Lung (tissue), 11 donors: ENCODE measurements at regions not wholly inside any gene's neighbourhood (a gene's known extent, or its start where the extent isn't known, plus 50 kb on each side); places are given as distances from the start of the nearest gene placed in this dataset.
"Not testable (repeated sequence)": the region's sequence is repeated elsewhere in the genome, so short reads cannot be mapped to it uniquely, and the experiment has no call there.

Experiments
- ATAC-seq: fragments of 200-7000 bp; cut with Tn5 transposase; one replicate; pipeline ENCODE4 v1.9.1; 2020; ENCODE audit warnings: moderate number of reproducible peaks; ENCODE audit not compliant: insufficient read depth, low FRiP score
- DNase-seq, 3 donors: peaks; one replicate each; pipeline ENCODE4 v3.0.0-alpha.2; 2013 to 2017
- H3K27ac ChIP-seq, 2 donors: one replicate each; pipeline ENCODE4 v1.5.1; 2013; ENCODE audit warnings: mild to moderate bottlenecking in 2 of 2, moderate library complexity in 2 of 2, control low read depth in 1 of 2, inconsistent platforms in 1 of 2, low read depth in 1 of 2, low read length in 1 of 2
- H3K27me3 ChIP-seq, 3 donors: one replicate each; pipeline ENCODE4 v1.5.1; 2013; ENCODE audit warnings: low read length in 2 of 3; ENCODE audit not compliant: control insufficient read depth in 3 of 3, insufficient read depth in 3 of 3
- H3K36me3 ChIP-seq, 4 donors: one replicate each; pipeline ENCODE4 v1.5.1; 2013; ENCODE audit warnings: low read length in 4 of 4, mild to moderate bottlenecking in 1 of 4, moderate library complexity in 1 of 4; ENCODE audit not compliant: control insufficient read depth in 4 of 4, insufficient read depth in 4 of 4
- H3K4me1 ChIP-seq, 5 donors: one replicate each; pipeline ENCODE4 v1.5.1; 2013; ENCODE audit warnings: low read length in 5 of 5, mild to moderate bottlenecking in 2 of 5, moderate library complexity in 1 of 5; ENCODE audit not compliant: control insufficient read depth in 5 of 5, insufficient read depth in 5 of 5
- H3K4me3 ChIP-seq: one replicate; pipeline ENCODE4 v1.5.1; 2013; ENCODE audit warnings: mild to moderate bottlenecking, control low read depth, moderate library complexity
- H3K9ac ChIP-seq, 2 donors: one replicate each; pipeline ENCODE4 v1.5.1; 2013; ENCODE audit warnings: low read length in 2 of 2, control low read depth in 1 of 2; ENCODE audit not compliant: insufficient read depth in 1 of 2
- H3K9me3 ChIP-seq, 4 donors: one replicate each; pipeline ENCODE4 v1.5.1; 2013; ENCODE audit warnings: low read length in 3 of 4, mild to moderate bottlenecking in 1 of 4, moderate library complexity in 1 of 4; ENCODE audit not compliant: control insufficient read depth in 4 of 4, insufficient read depth in 3 of 4
- CTCF ChIP-seq: IDR thresholded peaks from 2 replicates; pipeline ENCODE4 v1.5.1; 2012; ENCODE audit warnings: mild to moderate bottlenecking; ENCODE audit errors: control extremely low read depth, extremely low read depth
- WGBS, 2 donors: extraction: QIAGEN DNeasy Blood & Tissue Kit; methylation state at CpG; one replicate each; pipeline ENCODE4 v1.1.7; 2013; 5-methylcytosine and 5-hydroxymethylcytosine counted together
- donor health status: control.
- donor health status: control.
- donor health status: Bipolar disorder and iron deficiency.
- donor health status: healthy.
- donor health status: DM: yes; HTN: yes; CAD: no.

- DNase-seq: no peak
- no peaks in the 10 kb centered on the region for H3K36me3 ChIP-seq
- H3K27ac ChIP-seq: no peak overlapping the region
- no peak for TF ChIP-seq CTCF
- H3K9ac ChIP-seq: no peak overlapping the region
- WGBS, 2 donors: 61 to 72% methylated on average over 2 of the region's 2 CpGs
- no peak overlapping the region for H3K4me3 ChIP-seq
- H3K9me3 ChIP-seq: no peaks in the 10 kb centered on the region
- no peaks in the 10 kb centered on the region for H3K27me3 ChIP-seq
- H3K4me1 ChIP-seq: no peaks in the 10 kb centered on the region
- ATAC-seq: no peak
These were observed 342.3 kb upstream of the TMEFF2 start for GRCh38 chr2:192536922-192537624.

- H3K27ac ChIP-seq: no peak overlapping the region
- H3K27me3 ChIP-seq: no peaks in the 10 kb centered on the region
- no peaks in the 10 kb centered on the region for H3K9me3 ChIP-seq
- H3K4me3 ChIP-seq: no peak overlapping the region
- H3K9ac ChIP-seq: no peak overlapping the region
- ATAC-seq (no peak), DNase-seq (peak in 2 of 3 donors; percentile 3)
- 63 to 83% methylated on average over 3 of the region's 3 CpGs for WGBS, 2 donors
- H3K36me3 ChIP-seq: no peaks in the 10 kb centered on the region
- TF ChIP-seq CTCF: no peak
- no peaks in the 10 kb centered on the region for H3K4me1 ChIP-seq
These were observed 341.5 kb upstream of the TMEFF2 start for GRCh38 chr2:192535956-192536921.

GRCh38 chr2:192534072-192534471 is 339.3 kb upstream of the TMEFF2 start:
- no peaks in the 10 kb centered on the region for H3K4me1 ChIP-seq
- no peak for ATAC-seq
- H3K27ac ChIP-seq: no peak overlapping the region
- WGBS, 2 donors: 95% methylated on average over 3 of the region's 3 CpGs
- no peaks in the 10 kb centered on the region for H3K36me3 ChIP-seq
- no peak overlapping the region for H3K9ac ChIP-seq
- no peak overlapping the region for H3K4me3 ChIP-seq
- H3K27me3 ChIP-seq: no peaks in the 10 kb centered on the region
- TF ChIP-seq CTCF: no peak
- no peaks in the 10 kb centered on the region for H3K9me3 ChIP-seq
- no peak for DNase-seq

- H3K4me1 ChIP-seq, H3K36me3 ChIP-seq, DNase-seq, H3K9ac ChIP-seq, H3K4me3 ChIP-seq, H3K27me3 ChIP-seq, H3K27ac ChIP-seq, H3K9me3 ChIP-seq, ATAC-seq: not testable (repeated sequence)
- 86 to 89% methylated on average over 10 of the region's 10 CpGs for WGBS, 2 donors
These were observed 330.0 kb upstream of the TMEFF2 start for GRCh38 chr2:192524642-192525251.

DNA sequence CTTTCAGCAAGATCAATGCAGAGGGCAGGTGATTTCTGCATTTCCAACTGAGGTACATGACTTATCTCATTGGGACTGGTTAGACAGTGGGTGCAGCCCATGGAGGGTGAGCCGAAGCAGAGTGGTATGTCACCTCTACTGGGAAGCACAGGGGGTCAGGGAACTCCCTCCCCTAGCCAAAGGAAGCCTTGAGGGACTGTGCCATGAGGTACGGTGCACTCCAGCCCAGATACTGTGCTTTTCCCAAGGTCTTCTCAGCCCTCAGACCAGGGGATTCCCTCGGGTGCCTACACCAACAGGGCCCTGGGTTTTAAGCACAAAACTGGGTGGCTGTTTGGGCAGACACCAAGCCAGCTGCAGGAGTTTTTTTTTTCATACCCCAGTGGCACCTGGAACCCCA is 329.5 kb upstream of the TMEFF2 start:
- not testable (repeated sequence) for H3K9me3 ChIP-seq, H3K27me3 ChIP-seq, H3K36me3 ChIP-seq, DNase-seq, H3K9ac ChIP-seq, ATAC-seq, H3K4me3 ChIP-seq, H3K4me1 ChIP-seq, H3K27ac ChIP-seq
- WGBS, 2 donors: 73% methylated on average over 3 of the region's 3 CpGs
